Activated T-cell treated with anti-CD3 and anti-CD28 coated beads, Interleukin-2, amount 50 U/mL, for 1 hour (primary cell): ENCODE measurements at regions not wholly inside any gene's neighbourhood (a gene's known extent, or its start where the extent isn't known, plus 50 kb on each side); places are given as distances from the start of the nearest gene placed in this dataset.

Experiments
- DNase-seq: peaks from one replicate; pipeline ENCODE4 v3.0.0-alpha.2; 2020

GRCh38 chr9:134276453-134277245 is 49.6 kb upstream of the RXRA start:
- DNase-seq, result no peak
